ENCODE measurements at regions not wholly inside any gene's neighbourhood (a gene's known extent, or its start where the extent isn't known, plus 50 kb on each side); places are given as distances from the start of the nearest gene placed in this dataset.

- H3K4me3 ChIP-seq (ENCODE audit: low read length), result no peak overlapping the region
- no peak for DNase-seq (ENCODE audit: low read depth)
- TF ChIP-seq, protein P1, sequence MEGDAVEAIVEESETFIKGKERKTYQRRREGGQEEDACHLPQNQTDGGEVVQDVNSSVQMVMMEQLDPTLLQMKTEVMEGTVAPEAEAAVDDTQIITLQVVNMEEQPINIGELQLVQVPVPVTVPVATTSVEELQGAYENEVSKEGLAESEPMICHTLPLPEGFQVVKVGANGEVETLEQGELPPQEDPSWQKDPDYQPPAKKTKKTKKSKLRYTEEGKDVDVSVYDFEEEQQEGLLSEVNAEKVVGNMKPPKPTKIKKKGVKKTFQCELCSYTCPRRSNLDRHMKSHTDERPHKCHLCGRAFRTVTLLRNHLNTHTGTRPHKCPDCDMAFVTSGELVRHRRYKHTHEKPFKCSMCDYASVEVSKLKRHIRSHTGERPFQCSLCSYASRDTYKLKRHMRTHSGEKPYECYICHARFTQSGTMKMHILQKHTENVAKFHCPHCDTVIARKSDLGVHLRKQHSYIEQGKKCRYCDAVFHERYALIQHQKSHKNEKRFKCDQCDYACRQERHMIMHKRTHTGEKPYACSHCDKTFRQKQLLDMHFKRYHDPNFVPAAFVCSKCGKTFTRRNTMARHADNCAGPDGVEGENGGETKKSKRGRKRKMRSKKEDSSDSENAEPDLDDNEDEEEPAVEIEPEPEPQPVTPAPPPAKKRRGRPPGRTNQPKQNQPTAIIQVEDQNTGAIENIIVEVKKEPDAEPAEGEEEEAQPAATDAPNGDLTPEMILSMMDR (conservative IDR thresholded peaks at IDR 0.05; ENCODE audit: low read depth, low read length), result no peak
Observed at GRCh38 chr18:46265196-46266156, 161.3 kb downstream of the HAUS1 start.

DNA sequence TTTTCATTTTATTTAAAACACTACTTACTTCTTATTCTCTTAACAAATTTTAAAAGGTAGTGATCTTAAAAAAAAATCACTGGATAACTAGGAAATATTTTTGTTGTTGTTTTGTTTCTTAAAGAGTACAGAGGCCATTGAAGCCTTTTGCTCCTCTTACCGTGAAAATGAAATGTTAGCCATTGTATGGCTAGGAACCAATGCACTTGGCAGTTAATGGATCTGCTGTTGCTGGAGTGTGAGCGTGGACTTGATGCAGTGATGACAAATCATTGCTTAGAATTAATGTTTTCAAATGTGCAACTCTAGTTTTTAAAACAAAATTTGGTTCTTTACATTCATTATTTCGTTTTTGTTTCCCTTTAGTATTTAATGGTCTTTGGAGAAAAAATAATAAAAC lies 162.3 kb downstream of the HAUS1 start:
- DNase-seq (ENCODE audit: low read depth), result no peak
- H3K4me3 ChIP-seq (ENCODE audit: low read length), result no peak overlapping the region
- TF ChIP-seq, protein P1 (conservative IDR thresholded peaks at IDR 0.05; ENCODE audit: low read depth, low read length), result no peak

DNA sequence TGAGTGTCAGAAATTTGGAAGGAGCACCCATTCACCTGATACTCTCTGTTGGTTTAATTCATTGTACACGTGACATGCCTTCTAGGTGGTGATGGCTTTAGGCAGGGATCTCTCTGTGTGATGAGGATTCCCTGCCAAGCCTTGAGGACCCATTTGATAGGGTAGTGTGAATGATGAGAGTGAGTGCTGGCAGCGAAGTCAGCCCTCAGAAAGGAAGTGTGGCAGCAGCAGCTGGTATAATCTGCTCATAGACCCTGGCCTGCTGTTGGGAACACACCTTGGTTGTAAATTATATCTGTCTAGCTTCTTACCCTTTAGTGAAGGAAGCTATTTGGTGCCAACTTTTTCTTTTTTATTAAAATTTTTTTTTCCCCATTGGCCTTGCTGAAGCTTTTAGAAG lies 164.5 kb downstream of the HAUS1 start:
- H3K4me3 ChIP-seq (ENCODE audit: low read length), result no peak overlapping the region
- no peak for DNase-seq (ENCODE audit: low read depth)
- TF ChIP-seq, protein P1 (conservative IDR thresholded peaks at IDR 0.05; ENCODE audit: low read depth, low read length), result no peak

DNA sequence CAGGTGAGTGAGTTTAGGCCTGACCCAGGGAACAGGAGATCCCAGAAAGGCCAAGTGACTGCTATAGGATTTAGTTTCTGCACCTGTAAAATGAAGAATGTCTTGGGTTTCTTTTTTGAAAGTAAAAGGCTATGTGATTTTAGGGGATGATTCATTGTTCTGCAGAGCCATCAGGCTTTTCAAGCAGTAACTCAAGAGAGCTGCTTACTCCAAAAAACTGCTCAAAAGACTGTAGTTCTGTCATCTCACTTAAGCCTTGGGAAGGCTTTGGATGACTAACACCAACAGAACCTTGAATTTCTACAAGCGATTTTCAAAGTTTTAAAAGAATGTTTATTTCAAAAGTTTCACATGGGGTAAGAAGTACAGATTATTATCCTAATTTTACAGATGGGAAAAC lies 165.1 kb downstream of the HAUS1 start:
- DNase-seq (ENCODE audit: low read depth), result no peak
- H3K4me3 ChIP-seq (ENCODE audit: low read length), result no peak overlapping the region
- TF ChIP-seq, protein P1 (conservative IDR thresholded peaks at IDR 0.05; ENCODE audit: low read depth, low read length), result no peak

DNA sequence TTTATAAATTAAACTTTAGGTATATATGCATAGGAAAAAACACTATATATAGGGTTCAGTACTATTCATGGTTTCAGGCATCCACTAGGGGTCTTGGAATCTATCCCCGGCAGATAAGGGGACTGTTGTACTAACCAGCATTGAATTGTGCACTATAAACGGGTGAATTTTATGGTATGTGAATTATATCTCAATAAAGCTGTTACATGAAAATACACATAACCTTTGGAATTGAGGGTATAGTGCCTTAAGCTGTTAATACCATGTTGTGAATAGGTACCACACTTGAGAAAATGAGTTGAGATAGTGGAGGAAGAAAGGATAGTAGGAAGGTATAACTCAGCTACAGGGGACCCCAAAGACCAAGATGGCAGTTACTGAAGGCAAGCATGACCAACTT lies 167.3 kb downstream of the HAUS1 start:
- TF ChIP-seq, protein P1 (conservative IDR thresholded peaks at IDR 0.05; ENCODE audit: low read depth, low read length), result no peak
- no peak for DNase-seq (ENCODE audit: low read depth)
- H3K4me3 ChIP-seq (ENCODE audit: low read length), result no peak overlapping the region

DNA sequence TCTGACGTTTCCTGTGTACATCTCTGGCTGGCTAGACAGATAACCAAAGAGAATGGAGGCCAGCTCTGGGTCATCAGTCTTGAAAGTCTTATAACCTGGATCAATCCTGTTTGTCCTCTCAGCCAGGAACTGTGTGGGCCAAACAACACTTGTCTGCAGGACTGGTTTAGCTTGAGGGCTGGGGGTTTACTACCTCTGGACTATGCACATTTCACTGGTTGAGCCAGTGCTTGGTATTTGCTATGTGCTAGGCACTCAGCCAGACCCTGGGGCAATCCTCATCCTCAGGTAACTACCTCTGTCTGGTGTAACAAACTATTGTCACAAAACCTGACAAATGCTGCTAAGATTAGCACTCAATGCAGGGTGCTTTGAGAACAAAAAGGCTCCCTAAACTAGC lies 169.7 kb downstream of the HAUS1 start:
- TF ChIP-seq, protein P1 (conservative IDR thresholded peaks at IDR 0.05; ENCODE audit: low read depth, low read length), result no peak
- DNase-seq (ENCODE audit: low read depth), result no peak
- H3K4me3 ChIP-seq (ENCODE audit: low read length), result no peak overlapping the region

DNA sequence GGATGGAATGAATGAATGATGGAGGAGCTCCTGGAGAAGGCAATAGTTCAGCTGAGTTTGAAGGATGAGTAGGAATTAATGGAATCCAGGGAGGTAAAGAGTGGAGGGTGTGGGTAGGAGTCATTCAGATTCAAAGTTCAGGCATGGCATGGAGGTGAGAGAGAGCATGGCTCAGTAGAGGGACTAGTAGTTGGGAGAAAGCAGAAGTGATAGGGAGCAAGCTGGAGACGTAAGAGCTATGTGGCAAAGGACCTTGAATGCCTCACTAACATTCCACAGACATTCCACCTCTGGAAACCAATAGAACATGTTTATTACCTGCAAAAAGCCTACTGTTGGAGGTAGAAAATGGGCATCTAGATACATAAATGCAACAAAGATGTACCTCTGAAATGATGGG lies 170.1 kb downstream of the HAUS1 start:
- no peak for DNase-seq (ENCODE audit: low read depth)
- H3K4me3 ChIP-seq (ENCODE audit: low read length), result no peak overlapping the region
- TF ChIP-seq, protein P1 (conservative IDR thresholded peaks at IDR 0.05; ENCODE audit: low read depth, low read length), result no peak

All from retinal pigment epithelial cell (primary cell).